Prostate gland (tissue), 2 donors: ENCODE measurements at regions not wholly inside any gene's neighbourhood (a gene's known extent, or its start where the extent isn't known, plus 50 kb on each side); places are given as distances from the start of the nearest gene placed in this dataset.
"Not testable (repeated sequence)": the region's sequence is repeated elsewhere in the genome, so short reads cannot be mapped to it uniquely, and the experiment has no call there.

Experiments used
- DNase-seq: peaks from one replicate; pipeline ENCODE4 v3.0.0-alpha.2; 2019; ENCODE audit warnings: low spot score
- H3K27ac ChIP-seq, 2 donors: fragments of 200-600 bp; sonication (generic); 2 replicates each; pipeline ENCODE4 v1.5.1; 2017 to 2019
- H3K27me3 ChIP-seq: fragments of 200-600 bp; sonication (generic); replicated peaks from 2 replicates; pipeline ENCODE4 v1.5.1; 2019; ENCODE audit not compliant: insufficient read depth
- H3K36me3 ChIP-seq, 2 donors: fragments of 200-600 bp; sonication (generic); 1 replicate in 1 of 2; 2 replicates in 1 of 2; pipeline versions ENCODE4 v1.5.1 to v1.8.1; 2017 to 2019
- H3K4me1 ChIP-seq: fragments of 200-600 bp; sonication (generic); replicated peaks from 2 replicates; pipeline ENCODE4 v1.5.1; 2019
- H3K4me3 ChIP-seq, 2 donors: fragments of 200-600 bp; sonication (generic); 2 replicates each; pipeline ENCODE4 v1.5.1; 2017 to 2019
- H3K9me3 ChIP-seq: fragments of 200-600 bp; sonication (generic); 2 replicates; pipeline ENCODE4 v1.5.1; 2017
- CTCF ChIP-seq, 4 experiments: fragments of 200-600 bp in 2 of 4; fragments of 450-650 bp in 2 of 4; sonication (generic) in 2 of 4; IDR thresholded peaks; 1 replicate in 3 of 4; 2 replicates in 1 of 4; pipeline ENCODE4 v1.5.1; 2016 to 2019; ENCODE audit warnings: antibody characterized with exemption in 4 of 4, mild to moderate bottlenecking in 2 of 4, moderate library complexity in 2 of 4
- POLR2A ChIP-seq: fragments of 450-650 bp; IDR thresholded peaks from one replicate; pipeline ENCODE4 v1.6.1; 2016; ENCODE audit warnings: antibody characterized with exemption, mild to moderate bottlenecking
- POLR2AphosphoS5 ChIP-seq: sonication (generic); formaldehyde crosslinking; IDR thresholded peaks from one replicate; pipeline ENCODE4 v1.6.1; 2017; ENCODE audit warnings: antibody characterized with exemption
- WGBS: methylation state at CpG from one replicate; pipeline ENCODE4 v1.1.5; 2018; 5-methylcytosine and 5-hydroxymethylcytosine counted together
- intact Hi-C: fragments of 100-400 bp; cut with DNase I; formaldehyde crosslinking; loops from one replicate; pipeline ENCODE4 v1.14.2; 2022

- Histone ChIP-seq H3K4me1 (no peaks in the 10 kb centered on the region), H3K36me3 (no peaks in the 10 kb centered on the region), H3K27ac (no peak overlapping the region), H3K27me3 (no peaks in the 10 kb centered on the region), H3K9me3 (no peaks in the 10 kb centered on the region), H3K4me3 (no peak overlapping the region)
- no peak for TF ChIP-seq CTCF (IDR thresholded peaks at IDR 0.05)
- no peak for TF ChIP-seq POLR2AphosphoS5
- no peak for TF ChIP-seq POLR2A
- intact Hi-C loops: no loop called here
- no peak for DNase-seq
- WGBS: 77% methylated on average over 1 of the region's 1 CpG
Measured at GRCh38 chr12:73973486-73973885, 564.1 kb upstream of the ATXN7L3B start.

- no peaks in the 10 kb centered on the region for H3K27me3 ChIP-seq
- TF ChIP-seq POLR2A (no peak), POLR2AphosphoS5 (no peak), CTCF (IDR thresholded peaks at IDR 0.05) (no peak)
Measured at GRCh38 chr12:73984552-73984951, 553.1 kb upstream of the ATXN7L3B start.

GRCh38 chr12:73991138-73991537 lies 546.5 kb upstream of the ATXN7L3B start:
- H3K9me3 ChIP-seq: no peaks in the 10 kb centered on the region
- 64% methylated on average over 3 of the region's 3 CpGs for WGBS
- intact Hi-C loops: no loop called here
- H3K4me3 ChIP-seq: no peak overlapping the region
- no peaks in the 10 kb centered on the region for H3K27me3 ChIP-seq
- no peaks in the 10 kb centered on the region for H3K4me1 ChIP-seq
- no peak for TF ChIP-seq CTCF (IDR thresholded peaks at IDR 0.05)
- no peak for TF ChIP-seq POLR2AphosphoS5
- H3K27ac ChIP-seq: no peak overlapping the region
- no peak for DNase-seq
- no peaks in the 10 kb centered on the region for H3K36me3 ChIP-seq

More at GRCh38 chr12:73984552-73984951, 553.1 kb upstream of the ATXN7L3B start:
- no peak for DNase-seq
- H3K27ac ChIP-seq: no peak overlapping the region
- H3K4me3 ChIP-seq: no peak overlapping the region
- H3K4me1 ChIP-seq: no peaks in the 10 kb centered on the region
- WGBS: 59% methylated on average over 1 of the region's 1 CpG
- intact Hi-C loops: no loop called here
- no peaks in the 10 kb centered on the region for H3K36me3 ChIP-seq
- no peaks in the 10 kb centered on the region for H3K9me3 ChIP-seq

GRCh38 chr12:73998894-73999293 lies 538.7 kb upstream of the ATXN7L3B start:
- Histone ChIP-seq H3K36me3 (no peaks in the 10 kb centered on the region), H3K27ac (no peak overlapping the region), H3K4me3 (no peak overlapping the region), H3K27me3 (no peaks in the 10 kb centered on the region), H3K9me3 (no peaks in the 10 kb centered on the region), H3K4me1 (no peaks in the 10 kb centered on the region)
- 61% methylated on average over 1 of the region's 1 CpG for WGBS
- intact Hi-C loops: no loop called here
- TF ChIP-seq POLR2AphosphoS5 (no peak), CTCF (IDR thresholded peaks at IDR 0.05) (no peak), POLR2A (no peak)
- DNase-seq: no peak

- H3K27ac ChIP-seq: no peak overlapping the region
- H3K4me3 ChIP-seq: no peak overlapping the region
- TF ChIP-seq CTCF (IDR thresholded peaks at IDR 0.05) (no peak), POLR2A (no peak), POLR2AphosphoS5 (no peak)
- DNase-seq: no peak
- no peaks in the 10 kb centered on the region for H3K36me3 ChIP-seq
- no peaks in the 10 kb centered on the region for H3K9me3 ChIP-seq
- intact Hi-C loops: no loop called here
- no peaks in the 10 kb centered on the region for H3K27me3 ChIP-seq
- H3K4me1 ChIP-seq: no peaks in the 10 kb centered on the region
- WGBS: 98% methylated on average over 5 of the region's 5 CpGs
Measured at GRCh38 chr12:74015118-74015517, 522.5 kb upstream of the ATXN7L3B start.

- intact Hi-C loops, H3K4me3 ChIP-seq, H3K27me3 ChIP-seq, DNase-seq, H3K27ac ChIP-seq, H3K4me1 ChIP-seq, H3K36me3 ChIP-seq, H3K9me3 ChIP-seq: not testable (repeated sequence)
- 94% methylated on average over 5 of the region's 5 CpGs for WGBS
Measured at GRCh38 chr12:74016324-74016723, 521.3 kb upstream of the ATXN7L3B start.
